Prostate gland (tissue), 2 donors: ENCODE measurements at regions not wholly inside any gene's neighbourhood (a gene's known extent, or its start where the extent isn't known, plus 50 kb on each side); places are given as distances from the start of the nearest gene placed in this dataset.

ENCODE experiments used
- CTCF ChIP-seq, 4 experiments: fragments of 200-600 bp in 2 of 4; fragments of 450-650 bp in 2 of 4; sonication (generic) in 2 of 4; IDR thresholded peaks; 1 replicate in 3 of 4; 2 replicates in 1 of 4; pipeline ENCODE4 v1.5.1; 2016 to 2019; ENCODE audit warnings: antibody characterized with exemption in 4 of 4, mild to moderate bottlenecking in 2 of 4, moderate library complexity in 2 of 4
- POLR2A ChIP-seq: fragments of 450-650 bp; IDR thresholded peaks from one replicate; pipeline ENCODE4 v1.6.1; 2016; ENCODE audit warnings: antibody characterized with exemption, mild to moderate bottlenecking

DNA sequence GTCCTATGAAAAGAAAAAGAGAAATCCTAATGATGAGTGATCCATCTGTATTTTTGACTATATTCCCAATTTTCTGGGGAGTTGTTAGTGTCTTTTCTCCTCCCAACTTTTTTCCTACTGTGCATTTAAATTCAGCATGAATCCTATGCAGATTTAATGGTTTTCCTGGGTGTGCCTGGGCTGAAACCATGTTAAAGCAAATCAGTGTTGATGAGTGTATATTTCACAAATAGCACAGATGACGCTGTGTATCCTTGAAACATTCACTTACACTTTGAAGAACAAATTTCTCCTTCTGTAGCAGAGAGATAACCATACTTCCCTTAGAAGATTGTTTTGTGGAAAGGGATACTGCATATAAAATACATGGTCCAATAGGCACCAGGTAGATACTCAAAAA lies 114.3 kb downstream of the TRIB2 start:
- TF ChIP-seq POLR2A: no peak
- no peak for TF ChIP-seq CTCF (IDR thresholded peaks at IDR 0.05)
